NCI-H2227 (cell line): ENCODE measurements at regions not wholly inside any gene's neighbourhood (a gene's known extent, or its start where the extent isn't known, plus 50 kb on each side); places are given as distances from the start of the nearest gene placed in this dataset.

Experiments used
- DNase-seq: peaks from one replicate; lab custom pipeline; 2025; ENCODE audit not compliant: unreplicated experiment; lab: John Stamatoyannopoulos, UW

DNA sequence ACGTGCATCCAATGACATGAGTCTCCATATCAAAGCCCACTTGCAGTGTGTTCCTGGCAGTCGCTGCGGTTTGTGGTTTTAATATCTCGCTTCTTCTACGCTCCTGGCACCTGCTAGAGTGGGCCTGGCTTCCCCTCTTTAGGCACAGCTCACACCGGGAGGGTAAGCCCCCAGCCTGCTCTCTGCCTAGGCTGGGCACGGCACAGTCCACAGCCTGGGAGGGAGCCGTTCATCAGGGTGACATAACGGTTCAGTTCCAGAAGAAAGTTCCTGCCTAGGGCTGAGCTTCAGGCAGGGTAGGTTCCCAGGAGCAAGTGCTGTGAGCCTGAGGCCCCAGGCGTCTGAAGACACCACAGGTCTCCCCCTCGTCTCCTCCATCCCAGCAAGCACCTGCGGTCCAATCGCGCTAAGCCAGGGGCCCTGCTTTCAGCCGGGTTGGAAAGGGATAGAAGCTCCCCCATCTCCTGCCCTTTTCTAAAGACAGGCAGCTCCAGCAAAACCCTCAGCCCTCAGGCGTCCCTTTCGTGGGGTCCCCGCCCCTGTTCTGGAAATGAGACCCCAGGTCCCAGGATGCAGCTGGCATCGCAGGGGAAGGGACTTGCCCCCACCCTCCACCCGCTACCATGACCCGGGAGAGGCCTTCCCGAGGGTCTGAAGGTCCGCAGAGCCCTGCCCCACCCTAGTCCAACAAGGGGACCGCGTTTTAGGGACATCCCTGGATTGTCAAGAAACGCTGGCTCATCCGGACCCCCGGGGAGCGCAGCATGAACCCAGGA is 121.6 kb upstream of the ZNF507 start:
- no peak for DNase-seq

DNA sequence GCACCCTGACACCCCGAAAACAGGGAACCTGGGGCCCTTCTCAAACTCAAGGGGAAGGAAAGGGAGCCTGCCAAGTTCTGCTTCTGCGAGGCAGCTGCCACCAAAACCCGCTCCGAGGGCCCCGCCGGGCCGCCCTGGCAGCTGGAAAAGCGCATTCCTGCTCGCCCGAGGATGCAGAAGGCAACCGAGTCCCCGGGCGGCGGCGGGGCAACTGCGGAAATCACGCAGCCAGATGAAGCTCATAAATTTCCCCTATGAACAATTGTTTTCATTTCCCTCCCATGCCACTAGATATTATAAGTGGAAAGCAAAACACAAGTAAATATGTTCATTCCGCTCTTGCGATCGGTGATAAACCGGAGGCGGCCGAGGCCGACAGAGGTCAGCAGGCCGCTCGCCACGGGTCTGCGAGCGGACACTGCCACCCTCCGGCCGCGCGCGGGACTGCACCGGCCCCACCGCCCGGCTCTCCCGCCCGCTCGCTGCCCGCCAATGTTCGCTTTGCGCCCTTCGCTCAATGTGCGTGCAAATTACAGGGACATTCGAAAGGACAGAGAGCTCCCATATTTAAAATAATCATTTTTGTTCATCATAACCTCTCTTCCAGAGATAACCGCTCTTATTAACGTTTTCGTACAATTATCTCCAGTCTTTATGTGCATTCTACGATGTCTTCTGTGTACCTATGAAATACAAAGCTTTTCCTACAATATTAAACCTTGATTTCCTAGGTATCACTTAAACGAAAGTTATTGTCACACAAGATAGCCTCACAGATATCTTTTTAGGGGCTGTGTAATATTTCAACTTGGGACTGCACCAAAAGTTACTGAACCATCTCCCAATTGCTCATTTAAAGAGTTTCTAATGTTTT is 120.8 kb upstream of the ZNF507 start:
- peak; percentile 85 for DNase-seq

DNA sequence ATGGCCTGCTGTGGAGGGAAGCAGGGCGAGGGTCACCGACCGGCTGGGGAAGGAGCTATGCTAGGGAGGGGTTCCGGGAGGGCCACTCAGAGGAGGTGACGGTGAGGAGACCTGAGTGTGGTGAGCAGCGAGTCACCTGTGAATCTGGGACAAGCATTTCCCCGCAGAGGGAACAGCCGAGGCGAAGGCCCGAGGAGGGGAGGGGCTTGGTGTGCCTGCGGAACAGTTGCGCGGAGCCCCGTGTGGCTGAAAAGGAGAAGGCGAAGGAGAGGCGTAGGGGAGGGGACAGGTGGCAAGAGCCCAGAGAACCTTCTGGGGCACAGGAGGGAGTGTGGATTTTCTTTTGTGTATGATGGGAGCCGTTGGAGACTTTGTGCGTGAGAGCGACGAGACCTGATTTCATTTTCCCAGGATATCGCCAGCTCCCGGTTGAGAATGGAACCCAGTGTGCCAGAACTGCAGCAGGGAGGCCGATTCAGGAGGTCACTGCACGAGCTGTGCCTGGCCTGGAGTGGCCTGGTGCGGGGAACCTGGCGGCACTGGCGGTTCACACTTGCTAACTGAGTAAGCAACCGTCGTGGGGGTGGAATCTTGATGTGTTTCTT is 117.7 kb upstream of the ZNF507 start:
- DNase-seq = no peak

DNA sequence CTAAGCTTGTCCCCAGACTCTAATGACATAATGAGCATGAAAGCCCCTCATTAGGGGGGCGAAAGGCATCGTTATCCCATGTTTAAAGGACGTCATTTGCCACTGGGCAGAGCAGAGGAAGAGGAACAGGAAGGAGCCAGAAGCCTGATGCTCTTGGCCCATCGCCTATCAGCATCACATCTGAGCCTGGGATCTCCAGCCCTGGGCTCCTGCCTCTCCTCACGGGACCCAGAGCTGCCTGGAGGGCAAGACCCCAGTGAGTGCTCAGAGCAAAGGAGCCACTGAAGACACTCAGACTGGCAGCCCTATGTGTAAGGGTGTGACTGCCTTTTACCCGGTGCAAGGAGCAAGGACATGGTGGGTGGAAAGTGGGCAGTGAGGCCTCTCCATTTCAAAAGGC is 115.0 kb upstream of the ZNF507 start:
- no peak for DNase-seq

DNA sequence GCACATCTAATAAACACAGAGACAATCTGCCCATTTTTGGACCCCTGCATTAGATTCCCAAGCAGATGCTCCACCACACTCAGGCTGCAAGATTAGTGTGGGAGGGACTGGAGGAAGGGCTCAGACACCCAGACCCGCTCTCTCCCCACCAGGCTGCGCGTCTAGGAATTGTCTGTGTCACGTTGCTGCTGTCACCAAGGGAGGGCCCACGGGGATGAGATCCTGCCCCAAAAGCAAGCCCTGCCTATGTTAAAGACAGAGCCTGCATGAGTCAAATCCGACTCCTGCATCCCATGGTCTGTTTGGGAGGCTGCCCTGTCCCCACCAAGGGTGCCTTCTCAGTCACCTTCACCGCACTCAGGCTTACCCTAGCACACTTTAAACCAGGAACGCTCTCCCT is 114.4 kb upstream of the ZNF507 start:
- no peak for DNase-seq

DNA sequence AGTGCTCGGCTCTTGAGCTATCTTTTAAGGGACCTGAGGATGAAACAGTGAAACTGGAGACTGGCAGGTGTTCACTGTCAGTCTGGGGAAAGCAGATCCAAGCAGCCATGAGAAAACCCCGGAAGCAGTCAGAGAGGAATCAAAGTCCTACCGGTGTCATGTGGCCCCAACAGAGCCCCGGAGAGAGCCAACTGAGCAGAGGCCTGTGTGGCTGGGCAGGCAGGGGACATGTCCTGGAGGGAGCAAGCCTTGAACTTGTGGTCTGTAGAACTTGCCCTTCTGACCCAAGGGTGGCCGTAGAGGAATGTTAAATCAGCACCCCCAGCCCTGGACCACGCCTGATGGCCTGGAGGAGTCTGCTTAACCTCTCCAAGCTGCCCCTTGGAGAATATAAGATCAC is 113.7 kb upstream of the ZNF507 start:
- no peak for DNase-seq

DNA sequence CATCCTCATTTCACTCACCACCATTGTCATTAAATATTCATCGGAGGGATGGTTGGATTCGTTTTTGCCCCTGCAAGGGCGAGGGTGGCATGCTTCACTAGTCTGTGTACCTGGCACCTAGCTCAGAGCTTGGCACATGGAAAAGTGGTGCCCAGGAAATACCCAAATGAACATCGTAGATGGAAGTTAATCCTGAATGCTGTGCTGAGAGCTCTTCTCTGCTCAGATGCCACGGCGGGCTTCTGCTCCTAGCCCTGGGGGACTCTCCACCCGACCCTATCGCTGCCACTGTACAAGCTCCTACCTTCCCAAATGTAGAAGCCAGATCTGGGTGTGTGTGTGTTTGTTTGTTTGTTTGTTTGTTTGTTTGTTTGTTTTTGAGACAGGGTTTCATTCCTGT is 113.0 kb upstream of the ZNF507 start:
- no peak for DNase-seq

DNA sequence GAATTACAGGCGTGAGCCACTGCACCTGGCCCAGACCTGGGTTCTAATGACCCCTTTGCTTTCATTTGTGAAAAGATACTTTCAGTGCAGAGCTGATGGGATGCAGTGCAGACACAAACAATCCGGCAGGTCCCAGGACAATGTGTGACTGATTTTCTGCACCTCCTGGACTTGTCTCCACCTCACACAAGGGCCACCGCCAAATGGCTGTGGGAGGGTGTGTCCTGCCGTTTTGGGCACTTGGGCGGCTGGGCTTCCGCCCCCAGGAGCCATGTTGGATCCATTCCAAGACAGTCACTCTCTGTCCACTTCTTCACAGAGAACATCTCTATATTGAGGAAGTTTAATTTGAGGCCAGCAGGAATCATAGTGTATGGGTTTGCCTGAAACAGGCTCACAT is 112.3 kb upstream of the ZNF507 start:
- no peak for DNase-seq

DNA sequence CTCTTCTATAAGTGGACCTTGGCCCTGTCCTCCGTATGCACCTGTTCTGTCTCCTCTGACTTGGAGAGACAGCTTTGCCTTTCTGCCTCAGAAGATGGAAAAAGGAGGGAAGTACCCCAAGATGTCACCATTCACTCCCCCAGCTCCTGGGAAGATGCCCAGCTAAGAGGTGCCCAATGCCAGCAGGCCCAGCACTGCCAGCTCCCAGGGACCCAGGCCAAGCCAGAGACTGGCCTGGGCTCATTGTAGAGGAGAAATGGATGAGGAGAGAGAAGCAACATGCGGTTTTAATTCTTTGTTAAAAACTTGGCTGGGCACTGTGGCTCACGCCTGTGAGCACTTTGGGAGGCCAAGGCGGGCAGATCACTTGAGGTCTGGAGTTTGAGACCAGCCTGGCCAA is 111.5 kb upstream of the ZNF507 start:
- no peak for DNase-seq

DNA sequence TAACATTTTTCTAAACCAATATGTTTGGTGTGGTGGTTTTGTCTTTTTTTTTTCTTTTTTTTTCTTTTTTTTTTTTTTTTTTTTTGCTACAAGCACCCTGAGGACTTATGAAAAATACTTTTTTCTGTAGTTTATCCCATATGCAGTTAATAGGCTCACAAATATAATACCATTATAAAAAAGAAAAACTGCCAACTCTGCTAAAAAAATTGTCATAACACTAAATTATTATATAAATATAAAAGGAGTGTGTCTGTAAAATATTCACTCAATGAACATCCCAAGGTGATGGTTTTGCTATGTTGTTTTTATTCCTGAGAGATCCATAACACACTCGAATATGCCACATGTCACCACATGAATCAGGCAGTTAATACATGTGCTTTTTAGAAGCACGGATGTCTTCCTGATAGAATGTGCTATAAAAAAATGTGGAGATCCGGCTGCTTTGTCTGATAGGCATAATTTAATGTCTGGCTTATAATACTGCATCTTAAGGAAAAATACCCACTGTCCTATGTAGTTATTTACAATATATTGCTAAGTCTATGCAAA is 110.7 kb upstream of the ZNF507 start:
- no peak for DNase-seq

DNA sequence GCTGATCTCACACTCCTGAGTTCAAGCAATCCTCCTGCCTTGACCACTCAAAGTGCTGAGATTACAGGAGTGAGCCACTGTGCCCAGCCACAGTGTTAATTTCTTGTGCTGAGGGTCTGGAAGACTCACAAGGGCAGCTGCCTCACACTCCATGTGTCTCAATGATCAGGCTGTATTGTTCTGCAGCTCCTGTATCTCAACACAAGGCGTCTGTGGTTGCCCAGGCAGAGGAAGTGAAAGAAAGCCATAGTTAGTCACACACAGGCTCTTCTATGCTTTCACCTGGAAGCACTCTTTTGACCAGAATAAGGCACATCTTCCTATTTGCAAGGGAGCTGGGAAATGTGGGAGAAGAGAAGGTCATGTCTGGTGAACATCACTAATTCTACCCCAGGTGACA is 107.3 kb upstream of the ZNF507 start:
- no peak for DNase-seq

DNA sequence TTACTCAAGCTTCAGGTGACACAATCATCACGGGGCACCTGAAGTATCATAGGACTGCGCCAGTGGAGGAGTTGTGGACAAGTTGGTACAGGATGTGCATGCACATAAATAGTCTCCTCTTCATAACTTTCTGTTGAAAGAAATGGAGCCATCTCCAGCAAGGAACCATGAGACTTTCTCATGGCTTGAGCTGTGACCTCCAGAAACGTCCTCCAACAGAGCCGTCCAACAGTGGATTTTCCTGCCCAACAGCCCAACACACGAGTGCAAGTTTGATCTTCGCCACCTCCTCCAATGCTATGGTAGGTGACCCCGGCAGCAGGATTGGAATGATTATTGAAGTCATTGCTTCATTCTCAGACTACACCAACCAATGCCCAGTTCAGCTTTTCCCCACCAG is 105.1 kb upstream of the ZNF507 start:
- DNase-seq = no peak

DNA sequence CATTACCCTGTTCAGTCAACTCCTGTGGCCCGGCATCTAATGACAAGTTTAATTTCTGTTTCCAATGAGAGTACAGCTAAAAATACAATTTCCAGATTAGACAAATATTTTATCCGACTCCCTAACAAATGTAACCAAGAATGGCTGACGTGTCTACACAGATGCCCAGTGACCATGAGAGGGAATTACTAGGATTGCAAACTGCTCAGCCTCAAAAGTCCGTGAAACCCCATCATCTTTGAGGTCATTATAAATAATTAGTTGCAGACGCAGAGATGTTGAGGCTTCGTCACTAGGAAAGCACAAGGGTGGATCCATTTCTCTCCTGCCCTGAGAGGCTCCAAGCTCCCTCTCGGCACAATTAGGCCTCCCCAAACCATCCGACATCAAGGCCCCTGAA is 104.1 kb upstream of the ZNF507 start:
- DNase-seq = no peak

DNA sequence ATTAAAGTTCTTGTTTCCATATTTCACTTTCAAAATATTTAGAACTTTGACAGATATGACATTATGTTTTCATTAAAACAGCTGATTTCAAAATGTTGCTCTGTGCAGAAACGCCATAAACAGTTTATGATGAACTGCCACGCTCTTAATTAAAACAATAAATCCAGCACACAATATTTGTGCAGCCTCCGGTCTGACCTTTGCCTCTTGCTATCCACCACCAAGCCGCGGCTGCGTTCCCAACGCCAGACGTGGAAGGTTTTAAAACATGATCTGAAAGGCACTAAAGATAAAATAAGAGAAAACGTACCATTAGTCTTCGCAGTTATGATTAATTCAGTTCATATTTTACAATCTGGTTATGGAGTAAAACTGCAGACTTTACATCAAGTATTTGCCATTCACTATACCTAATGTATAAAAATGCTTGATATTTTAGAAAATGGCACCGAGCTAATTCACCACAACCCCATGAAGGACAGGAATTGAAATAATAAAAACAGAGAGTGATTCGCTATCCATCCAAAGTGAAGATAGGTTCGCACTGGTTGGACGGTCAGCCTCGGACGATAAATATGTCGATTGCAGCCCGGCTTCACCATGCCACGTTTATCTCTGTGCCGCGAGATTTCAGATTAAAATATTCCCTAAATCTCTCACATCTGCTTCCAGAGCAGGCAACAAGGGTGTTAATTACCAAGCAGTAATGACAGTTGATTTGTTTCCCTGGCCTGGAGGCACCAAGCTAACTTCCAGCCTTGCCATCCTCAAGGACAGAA is 103.3 kb upstream of the ZNF507 start:
- no peak for DNase-seq

DNA sequence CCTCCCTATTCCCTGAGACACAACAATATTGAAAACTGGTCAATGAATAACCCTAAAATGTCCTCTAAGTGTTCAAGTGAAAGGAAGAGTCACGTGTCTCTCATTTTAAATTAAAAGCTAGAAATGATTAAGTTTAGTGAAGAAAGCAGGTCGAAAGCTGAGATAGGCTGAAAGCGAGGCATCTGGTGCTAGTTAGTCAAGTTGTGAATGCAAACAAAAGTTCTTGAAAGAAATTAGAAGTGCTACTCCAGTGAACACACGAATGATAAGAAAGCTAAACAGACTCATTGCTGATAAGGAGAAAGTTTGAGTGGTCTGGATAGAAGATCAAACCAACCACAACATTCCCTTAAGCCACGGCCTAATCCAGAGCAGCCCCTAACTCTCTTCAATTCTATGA is 99.4 kb upstream of the ZNF507 start:
- DNase-seq = no peak

DNA sequence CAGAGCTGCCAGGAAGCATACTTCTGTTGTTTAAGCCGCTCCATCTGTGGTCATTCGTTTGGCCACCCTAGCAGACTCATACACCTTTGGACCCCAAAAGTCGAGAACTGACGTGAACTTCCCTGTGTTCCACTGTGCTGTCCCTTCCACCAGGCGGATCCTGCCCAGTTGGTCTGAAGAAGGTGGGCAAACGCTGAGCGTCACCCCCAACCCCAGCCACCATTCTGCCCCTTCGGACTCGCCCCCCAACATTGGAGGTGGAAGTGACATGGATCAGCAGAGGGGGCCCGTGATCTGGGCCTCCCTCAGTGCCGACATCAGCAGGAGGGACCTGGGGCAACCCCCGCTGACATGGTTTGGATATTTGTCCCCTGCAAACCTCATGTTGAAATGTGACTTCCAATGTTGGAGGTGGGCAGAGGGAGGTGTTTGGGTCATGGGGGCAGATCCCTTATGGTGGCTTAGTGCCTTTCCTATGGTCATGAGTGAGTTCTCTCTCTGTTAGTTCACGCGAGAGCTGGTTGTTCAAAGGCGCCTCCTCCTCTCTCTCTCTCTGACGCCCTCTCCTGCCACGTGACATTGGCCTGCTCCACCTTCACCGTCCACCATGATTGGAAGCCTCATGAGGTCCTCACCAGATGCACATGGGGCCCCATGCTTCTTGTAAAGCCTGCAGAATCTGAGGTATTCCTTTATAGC is 93.6 kb upstream of the ZNF507 start:
- no peak for DNase-seq

DNA sequence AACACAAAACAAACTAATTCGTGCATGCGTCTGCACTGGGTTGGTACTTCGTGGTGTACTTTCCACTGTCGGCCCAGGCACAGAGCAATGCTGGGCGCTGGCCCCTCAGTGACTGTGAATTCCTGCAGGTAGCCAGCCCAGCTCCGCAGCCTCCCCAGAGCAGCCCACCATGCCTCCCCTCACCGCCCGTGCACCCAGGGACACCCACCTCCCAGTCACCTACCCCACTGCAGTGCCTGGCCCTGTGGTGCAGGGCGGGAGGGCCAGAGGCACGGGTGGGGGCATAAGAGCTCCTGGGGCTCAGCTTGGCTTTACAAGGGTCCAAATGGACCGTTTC is 93.1 kb upstream of the ZNF507 start:
- no peak for DNase-seq

DNA sequence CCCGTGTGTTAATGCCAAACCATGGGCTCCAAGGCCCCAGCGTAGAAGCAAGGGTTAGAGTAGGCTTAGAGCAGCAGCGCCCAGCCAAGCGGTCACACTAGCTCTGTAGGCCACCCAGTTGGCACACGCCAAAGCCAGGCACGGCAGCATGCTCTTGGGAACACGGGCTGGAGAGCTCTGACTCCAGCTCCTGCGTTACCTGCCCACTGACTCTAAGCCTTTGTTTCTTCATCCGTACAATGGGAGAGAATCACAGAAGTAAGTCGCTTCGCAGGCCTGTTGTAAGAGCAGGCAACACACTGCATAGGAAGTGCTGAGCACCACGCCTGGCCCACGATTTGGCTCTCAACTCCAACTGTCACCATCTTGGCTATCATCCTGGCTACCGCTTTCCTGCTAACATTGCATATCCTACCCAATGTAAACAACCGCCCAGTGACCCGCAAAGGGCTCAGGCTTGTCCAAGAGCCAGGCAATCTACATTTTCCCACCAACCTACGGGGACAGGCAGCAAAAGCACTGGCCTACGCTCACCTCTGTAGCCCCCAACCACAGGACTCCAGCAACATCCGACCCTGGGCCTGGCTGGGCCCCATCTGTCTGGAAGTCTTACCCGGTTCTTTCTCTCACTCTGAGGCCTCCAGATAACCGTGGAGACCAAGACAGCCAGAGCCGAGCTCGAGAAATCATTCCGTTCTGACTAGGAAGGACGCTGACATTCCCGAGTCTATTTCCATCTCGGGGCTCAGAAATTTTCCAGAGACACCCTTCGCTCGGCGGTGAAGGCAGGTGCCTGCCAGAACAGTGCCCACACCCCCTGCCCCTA is 91.5 kb upstream of the ZNF507 start:
- DNase-seq = no peak

DNA sequence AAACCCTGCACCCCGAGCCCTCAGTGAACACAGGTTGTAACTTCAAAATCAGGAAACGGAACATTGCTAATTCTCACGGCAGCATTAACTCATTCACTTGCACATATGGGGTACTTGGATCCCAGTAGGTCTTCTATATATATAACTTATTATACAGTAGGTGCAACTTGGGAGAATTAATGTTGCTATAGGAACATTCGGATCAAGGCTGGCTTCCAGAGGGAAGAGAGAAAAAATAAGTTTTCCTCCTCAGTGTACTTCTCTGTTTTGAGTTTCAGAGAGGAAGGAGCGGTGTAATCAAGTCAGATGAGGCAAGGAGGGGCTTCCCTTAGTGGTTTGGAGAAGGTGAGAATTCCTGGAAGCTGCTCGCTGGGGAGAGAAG is 90.9 kb upstream of the ZNF507 start:
- no peak for DNase-seq
